ENCODE measurements at regions not wholly inside any gene's neighbourhood (a gene's known extent, or its start where the extent isn't known, plus 50 kb on each side); places are given as distances from the start of the nearest gene placed in this dataset.
A peak's percentile ranks its signal among the peaks of the same experiment; 100 is the strongest.

DNA sequence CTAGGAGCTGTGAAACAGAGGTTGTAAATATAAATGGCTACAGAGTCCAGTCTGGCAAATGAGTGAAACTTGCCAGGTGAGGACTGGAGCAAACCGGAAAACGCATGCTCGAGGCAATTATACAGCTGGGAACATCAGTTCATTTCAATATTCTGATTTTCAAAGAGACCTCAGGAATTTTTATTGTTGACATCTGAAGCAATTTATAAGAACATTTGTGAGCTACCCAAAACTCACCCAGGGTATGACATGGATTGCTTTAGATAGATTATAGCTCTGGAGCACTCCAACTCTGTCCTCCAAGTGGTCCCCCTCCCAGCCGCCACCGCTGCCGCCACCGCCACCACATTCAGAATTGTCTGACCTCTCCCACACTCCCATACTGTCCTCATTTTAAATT lies 84.6 kb upstream of the GRAMD2B start:
- no peaks in the 10 kb centered on the region for H3K36me3 ChIP-seq (ENCODE audit: control insufficient read depth, insufficient read depth, low read length)
- no peak overlapping the region for H3K9ac ChIP-seq (ENCODE audit: low read length)
- H3K27ac ChIP-seq (ENCODE audit: low read depth, low read length) = no peak overlapping the region
- no peaks in the 10 kb centered on the region for H3K9me3 ChIP-seq (ENCODE audit: control insufficient read depth, insufficient read depth, low read depth, low read length)
- H3K4me3 ChIP-seq (ENCODE audit: low read depth, low read length) = no peak overlapping the region
- no peaks in the 10 kb centered on the region for H3K27me3 ChIP-seq (ENCODE audit: control insufficient read depth, insufficient read depth, low read length)
- H3K4me1 ChIP-seq (ENCODE audit: control insufficient read depth, insufficient read depth, low read length) = peaks cover 7% of the 10 kb centered on the region; the same call in 1 of the 2 replicates

DNA sequence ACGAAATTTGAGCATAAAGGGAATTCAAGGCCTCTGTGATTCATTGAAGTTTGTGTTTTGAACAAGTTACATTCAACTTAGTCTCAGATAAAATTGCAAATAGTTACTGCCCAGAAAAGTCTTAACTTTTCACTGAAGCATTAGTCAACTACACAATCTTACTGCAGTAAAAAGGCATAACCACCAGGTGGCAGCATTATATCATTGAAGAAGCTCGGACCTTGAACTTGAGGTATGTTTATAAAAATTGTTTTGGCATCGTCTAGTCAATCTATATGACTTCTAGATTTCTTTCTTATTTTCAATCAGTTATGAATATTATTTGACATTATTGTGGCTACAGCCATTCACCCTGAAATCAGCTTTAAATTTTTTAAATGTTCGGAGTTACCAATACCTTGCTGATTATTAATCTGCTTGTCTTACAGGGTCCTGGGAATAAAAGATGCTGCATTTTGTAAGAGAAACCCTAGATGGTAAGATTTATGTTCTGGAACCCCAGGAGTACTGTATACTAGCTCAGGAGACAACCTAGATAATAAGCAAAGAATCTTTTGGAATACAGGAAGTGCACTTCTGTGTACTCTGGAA lies 83.9 kb upstream of the GRAMD2B start:
- Histone ChIP-seq H3K36me3 (ENCODE audit: control insufficient read depth, insufficient read depth, low read length) (no peaks in the 10 kb centered on the region), H3K27me3 (ENCODE audit: control insufficient read depth, insufficient read depth, low read length) (no peaks in the 10 kb centered on the region), H3K9me3 (ENCODE audit: control insufficient read depth, insufficient read depth, low read depth, low read length) (no peaks in the 10 kb centered on the region), H3K4me1 (ENCODE audit: control insufficient read depth, insufficient read depth, low read length) (peaks cover 7% of the 10 kb centered on the region; the same call in 1 of the 2 replicates), H3K9ac (ENCODE audit: low read length) (no peak overlapping the region), H3K27ac (ENCODE audit: low read depth, low read length) (no peak overlapping the region), H3K4me3 (ENCODE audit: low read depth, low read length) (no peak overlapping the region)

DNA sequence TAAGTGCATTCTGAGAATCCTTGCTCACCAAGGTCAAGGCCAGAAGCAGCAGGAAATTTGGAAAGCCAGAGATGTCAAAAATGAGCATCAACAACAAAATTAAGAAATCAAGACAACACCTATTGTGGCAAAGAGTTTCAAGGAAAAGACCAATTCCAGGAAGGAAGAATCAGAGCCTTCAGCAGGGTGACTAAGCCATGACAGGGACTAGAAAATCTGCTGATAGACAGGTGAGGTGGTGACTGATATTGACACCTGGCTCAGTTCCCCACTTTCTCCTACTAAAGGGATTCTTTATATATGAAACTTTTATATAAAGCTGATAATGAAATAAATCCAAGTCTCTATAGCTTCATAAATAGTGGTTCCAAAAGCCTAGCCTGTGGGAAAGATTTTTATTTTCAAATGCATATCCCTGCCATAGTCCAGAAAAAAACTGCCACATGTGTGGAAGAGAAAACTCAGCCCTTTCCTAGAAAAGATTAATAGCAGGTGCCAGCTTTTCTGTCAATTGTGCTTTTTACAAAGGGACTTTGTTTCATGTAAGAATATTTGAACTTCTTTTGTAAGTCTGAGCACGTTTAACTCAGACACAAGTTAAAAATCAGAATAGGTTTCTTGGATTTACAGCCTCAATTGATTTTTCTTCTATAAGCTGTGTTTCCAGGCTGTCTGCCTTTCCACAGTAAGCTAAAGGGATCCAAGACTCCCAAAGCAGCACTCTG lies 81.1 kb upstream of the GRAMD2B start:
- H3K9ac ChIP-seq (ENCODE audit: low read length) = no peak overlapping the region
- no peaks in the 10 kb centered on the region for H3K9me3 ChIP-seq (ENCODE audit: control insufficient read depth, insufficient read depth, low read depth, low read length)
- H3K27ac ChIP-seq (ENCODE audit: low read depth, low read length) = no peak overlapping the region
- H3K36me3 ChIP-seq (ENCODE audit: control insufficient read depth, insufficient read depth, low read length) = no peaks in the 10 kb centered on the region
- H3K4me1 ChIP-seq (ENCODE audit: control insufficient read depth, insufficient read depth, low read length) = peaks cover 4% of the 10 kb centered on the region; the same call in 1 of the 2 replicates
- H3K27me3 ChIP-seq (ENCODE audit: control insufficient read depth, insufficient read depth, low read length) = no peaks in the 10 kb centered on the region
- H3K4me3 ChIP-seq (ENCODE audit: low read depth, low read length) = no peak overlapping the region

DNA sequence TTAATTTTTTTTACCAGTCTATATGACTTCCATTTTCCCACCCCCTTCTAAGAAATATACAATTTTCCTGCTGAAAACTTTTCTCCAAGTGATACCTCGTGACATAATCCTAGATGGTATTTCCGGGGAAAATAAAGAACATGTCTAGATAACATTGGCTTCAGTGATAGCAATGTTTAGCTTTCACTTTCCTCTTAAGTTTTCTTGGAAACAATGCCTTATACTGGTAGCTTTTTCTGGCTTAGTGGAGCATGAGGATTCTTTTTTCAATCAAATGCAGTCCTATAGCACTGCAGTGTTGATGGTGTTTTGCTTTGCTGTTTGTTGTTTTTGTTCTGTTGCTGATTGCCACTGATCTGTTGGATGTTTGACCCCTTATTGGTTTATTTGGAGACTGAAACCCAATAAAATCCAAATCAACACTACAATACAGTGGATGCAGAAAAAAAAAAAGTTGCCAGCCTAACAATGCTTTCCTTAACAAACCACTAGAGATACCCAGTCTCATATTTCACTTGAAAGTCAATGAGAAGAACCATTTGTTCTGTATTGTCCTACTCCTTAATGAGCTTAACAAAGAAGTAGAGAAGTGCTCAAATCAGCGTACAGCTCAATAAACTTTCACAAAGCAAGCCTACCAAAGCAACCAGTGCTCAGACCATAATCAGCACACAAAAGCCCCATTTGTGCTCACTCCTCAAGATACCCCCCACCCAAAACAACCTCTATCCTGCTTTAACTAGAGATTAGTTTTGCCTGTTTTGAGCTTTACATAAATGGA lies 74.2 kb upstream of the GRAMD2B start:
- H3K4me1 ChIP-seq (ENCODE audit: control insufficient read depth, insufficient read depth, low read length) = peaks cover 21% of the 10 kb centered on the region
- H3K9ac ChIP-seq (ENCODE audit: low read length) = no peak overlapping the region
- H3K27ac ChIP-seq (ENCODE audit: low read depth, low read length) = no peak overlapping the region
- peak overlapping the region; percentile 2; the same call in 1 of the 2 replicates for H3K4me3 ChIP-seq (ENCODE audit: low read depth, low read length)
- no peaks in the 10 kb centered on the region for H3K36me3 ChIP-seq (ENCODE audit: control insufficient read depth, insufficient read depth, low read length)
- no peaks in the 10 kb centered on the region for H3K27me3 ChIP-seq (ENCODE audit: control insufficient read depth, insufficient read depth, low read length)
- no peaks in the 10 kb centered on the region for H3K9me3 ChIP-seq (ENCODE audit: control insufficient read depth, insufficient read depth, low read depth, low read length)

DNA sequence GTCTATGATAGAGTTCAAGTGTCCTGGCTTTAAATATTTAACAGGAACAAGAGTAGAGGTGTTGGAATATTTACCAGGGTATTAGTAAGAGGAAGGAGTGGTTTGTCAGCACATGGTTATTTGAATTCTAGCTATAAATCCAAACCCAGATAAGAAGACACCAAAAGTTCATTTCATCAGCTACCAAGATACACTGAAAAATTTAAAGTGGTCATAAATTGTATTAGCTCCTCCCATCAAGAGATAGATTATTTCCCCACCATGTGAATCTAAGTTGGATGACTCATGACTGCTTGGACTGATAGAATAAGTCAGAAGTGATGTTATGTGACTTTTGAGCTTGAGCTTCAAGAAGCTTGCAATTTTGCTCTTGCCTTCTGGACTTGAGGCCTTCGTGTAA lies 72.1 kb upstream of the GRAMD2B start:
- Histone ChIP-seq H3K27ac (ENCODE audit: low read depth, low read length) (no peak overlapping the region), H3K9ac (ENCODE audit: low read length) (no peak overlapping the region)

DNA sequence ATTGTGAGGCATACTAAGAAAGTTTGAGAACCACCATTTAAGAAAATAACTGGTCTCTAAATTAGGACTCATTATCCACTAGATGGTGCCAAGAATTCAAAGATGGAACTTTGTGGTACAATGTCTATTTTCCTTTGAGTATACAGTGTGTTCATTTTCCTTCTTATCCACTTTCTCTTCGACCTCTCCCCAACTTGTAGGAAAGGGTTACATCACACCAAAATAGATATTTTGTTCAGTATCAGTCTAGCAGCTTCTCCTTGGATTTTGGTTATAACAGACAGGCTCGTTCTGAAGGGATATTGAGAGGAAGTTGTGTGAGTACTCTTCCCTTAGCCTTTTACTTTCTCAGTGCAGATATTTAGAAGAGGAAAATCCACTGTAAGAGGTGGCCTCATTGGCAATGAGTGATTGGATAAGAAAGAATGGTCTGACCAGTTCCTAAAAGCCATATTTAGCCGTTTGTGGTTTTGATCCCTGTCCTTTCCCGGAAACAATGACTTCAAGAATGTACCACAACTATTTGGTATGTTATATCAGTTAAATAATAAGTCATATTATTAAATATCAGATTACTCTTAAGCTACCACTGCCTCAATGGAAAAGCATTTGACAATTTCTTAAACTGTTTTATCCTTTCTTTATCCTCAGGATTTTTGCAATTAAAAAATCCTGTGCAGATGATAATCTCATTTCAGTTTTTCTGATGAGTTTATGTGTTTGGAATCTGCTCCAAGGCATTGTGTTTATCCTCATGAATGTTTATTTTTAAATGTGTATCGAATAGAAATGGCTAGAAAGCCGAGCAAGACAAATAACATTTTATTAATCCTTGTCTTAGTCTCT lies 69.0 kb upstream of the GRAMD2B start:
- peaks cover 9% of the 10 kb centered on the region for H3K4me1 ChIP-seq (ENCODE audit: control insufficient read depth, insufficient read depth, low read length)
- H3K9ac ChIP-seq (ENCODE audit: low read length) = no peak overlapping the region
- no peaks in the 10 kb centered on the region for H3K36me3 ChIP-seq (ENCODE audit: control insufficient read depth, insufficient read depth, low read length)
- no peak overlapping the region for H3K27ac ChIP-seq (ENCODE audit: low read depth, low read length)
- no peak overlapping the region for H3K4me3 ChIP-seq (ENCODE audit: low read depth, low read length)
- H3K27me3 ChIP-seq (ENCODE audit: control insufficient read depth, insufficient read depth, low read length) = no peaks in the 10 kb centered on the region
- H3K9me3 ChIP-seq (ENCODE audit: control insufficient read depth, insufficient read depth, low read depth, low read length) = no peaks in the 10 kb centered on the region

More for the DNA sequence above, 72.1 kb upstream of the GRAMD2B start:
- Histone ChIP-seq H3K4me1 (ENCODE audit: control insufficient read depth, insufficient read depth, low read length) (peaks cover 21% of the 10 kb centered on the region), H3K36me3 (ENCODE audit: control insufficient read depth, insufficient read depth, low read length) (no peaks in the 10 kb centered on the region), H3K27me3 (ENCODE audit: control insufficient read depth, insufficient read depth, low read length) (no peaks in the 10 kb centered on the region), H3K4me3 (ENCODE audit: low read depth, low read length) (no peak overlapping the region), H3K9me3 (ENCODE audit: control insufficient read depth, insufficient read depth, low read depth, low read length) (no peaks in the 10 kb centered on the region)

DNA sequence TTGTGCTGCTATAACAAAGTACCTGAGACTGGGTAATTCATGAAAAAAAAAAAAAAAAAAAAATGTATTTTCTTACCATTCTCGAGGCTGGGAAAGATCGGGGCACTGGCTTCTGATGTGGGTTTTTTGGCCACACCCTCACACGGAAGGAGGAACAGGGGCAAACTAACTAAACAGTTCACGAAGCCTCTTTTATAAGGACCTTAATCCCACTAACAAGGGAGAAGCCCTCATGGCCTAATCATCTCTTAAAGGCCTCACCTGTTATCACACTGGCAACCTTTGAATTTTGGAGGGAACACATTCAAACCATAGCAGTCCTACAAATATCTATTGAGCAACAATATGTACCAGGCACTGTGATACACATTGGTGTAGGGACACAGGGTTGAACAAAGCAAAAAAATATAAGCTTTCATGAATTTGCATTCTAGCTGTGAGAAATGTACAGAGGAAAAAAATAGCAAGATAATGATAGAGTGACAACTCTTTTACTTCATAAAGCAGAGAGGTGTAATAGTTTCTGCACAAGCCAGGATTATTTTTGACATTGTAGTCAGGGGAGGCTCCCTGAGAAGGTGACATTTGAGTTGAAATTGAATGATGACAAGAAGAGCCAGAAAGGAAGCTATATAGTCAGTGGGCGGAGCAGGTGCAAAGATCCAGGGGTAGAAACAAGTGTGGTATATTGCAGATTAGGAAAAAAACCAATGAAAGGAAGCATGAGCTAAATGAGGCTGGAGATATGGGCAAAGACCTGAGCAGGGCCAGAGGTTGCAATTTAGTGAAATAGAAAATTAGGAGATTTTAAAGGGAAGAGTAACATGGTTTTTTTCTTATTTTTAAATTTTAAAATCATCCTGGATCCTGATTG lies 68.1 kb upstream of the GRAMD2B start:
- Histone ChIP-seq H3K4me1 (ENCODE audit: control insufficient read depth, insufficient read depth, low read length) (peaks cover under 1% of the 10 kb centered on the region; the same call in 1 of the 2 replicates), H3K27ac (ENCODE audit: low read depth, low read length) (no peak overlapping the region), H3K36me3 (ENCODE audit: control insufficient read depth, insufficient read depth, low read length) (no peaks in the 10 kb centered on the region), H3K9ac (ENCODE audit: low read length) (no peak overlapping the region), H3K27me3 (ENCODE audit: control insufficient read depth, insufficient read depth, low read length) (no peaks in the 10 kb centered on the region), H3K4me3 (ENCODE audit: low read depth, low read length) (no peak overlapping the region), H3K9me3 (ENCODE audit: control insufficient read depth, insufficient read depth, low read depth, low read length) (no peaks in the 10 kb centered on the region)

DNA sequence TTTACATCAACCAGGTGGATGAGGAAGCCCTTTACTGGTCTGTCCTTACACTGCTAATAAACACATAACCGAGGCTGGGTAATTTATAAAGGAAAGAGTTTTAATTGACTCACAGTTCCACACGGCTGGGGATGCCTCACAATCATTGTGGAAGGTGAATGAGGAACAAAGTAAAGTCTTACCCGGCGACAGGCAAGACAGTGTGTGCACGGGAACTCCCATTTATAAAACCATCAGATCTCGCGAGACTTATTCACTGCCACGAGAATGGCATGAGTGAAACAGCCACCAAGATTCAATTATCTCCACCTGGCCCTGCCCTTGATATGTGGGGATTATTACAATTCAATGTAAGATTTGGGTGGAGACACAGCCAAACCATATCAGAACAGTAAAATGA lies 67.3 kb upstream of the GRAMD2B start:
- Histone ChIP-seq H3K27me3 (ENCODE audit: control insufficient read depth, insufficient read depth, low read length) (no peaks in the 10 kb centered on the region), H3K4me1 (ENCODE audit: control insufficient read depth, insufficient read depth, low read length) (no peaks in the 10 kb centered on the region), H3K27ac (ENCODE audit: low read depth, low read length) (no peak overlapping the region)

DNA sequence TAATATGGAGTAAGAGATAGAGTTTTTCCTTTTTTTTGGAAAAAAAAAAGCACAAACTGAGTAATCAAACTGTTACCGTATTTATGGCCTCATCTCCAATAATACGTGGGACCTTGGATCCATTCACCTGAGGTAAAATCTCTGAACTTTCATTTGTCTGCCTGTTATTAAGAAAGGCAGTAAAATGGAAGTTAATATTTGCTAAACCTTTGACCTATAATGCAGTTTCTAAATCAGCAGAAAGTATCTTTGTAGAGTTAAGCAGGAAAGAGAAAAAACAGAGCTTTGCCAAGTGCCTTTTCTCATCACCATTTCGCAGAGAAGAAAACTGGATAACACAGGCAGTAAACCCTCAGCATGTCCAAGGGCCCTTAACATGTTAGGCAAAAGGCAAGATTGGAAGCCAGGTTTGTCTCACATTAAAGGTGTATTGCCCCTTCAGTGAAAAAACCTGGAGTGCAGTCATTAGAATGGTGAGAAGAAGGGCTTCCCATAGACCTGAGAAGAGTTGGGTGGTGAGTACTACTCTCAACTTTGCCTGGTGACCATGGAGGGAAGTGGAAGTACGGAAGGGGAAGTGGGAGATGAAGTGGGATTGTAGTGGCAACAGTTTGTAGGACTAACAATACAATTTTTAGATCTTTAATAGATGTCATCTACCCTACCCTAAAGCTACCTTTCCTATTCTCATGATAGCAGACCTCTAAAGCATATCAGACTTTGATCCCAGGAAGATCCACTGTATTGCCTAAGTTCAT lies 65.4 kb upstream of the GRAMD2B start:
- no peaks in the 10 kb centered on the region for H3K9me3 ChIP-seq (ENCODE audit: control insufficient read depth, insufficient read depth, low read depth, low read length)
- H3K27ac ChIP-seq (ENCODE audit: low read depth, low read length) = no peak overlapping the region
- H3K4me3 ChIP-seq (ENCODE audit: low read depth, low read length) = no peak overlapping the region
- H3K9ac ChIP-seq (ENCODE audit: low read length) = no peak overlapping the region
- no peaks in the 10 kb centered on the region for H3K36me3 ChIP-seq (ENCODE audit: control insufficient read depth, insufficient read depth, low read length)
- H3K27me3 ChIP-seq (ENCODE audit: control insufficient read depth, insufficient read depth, low read length) = no peaks in the 10 kb centered on the region
- H3K4me1 ChIP-seq (ENCODE audit: control insufficient read depth, insufficient read depth, low read length) = no peaks in the 10 kb centered on the region

More for the DNA sequence above, 67.3 kb upstream of the GRAMD2B start:
- Histone ChIP-seq H3K9me3 (ENCODE audit: control insufficient read depth, insufficient read depth, low read depth, low read length) (no peaks in the 10 kb centered on the region), H3K36me3 (ENCODE audit: control insufficient read depth, insufficient read depth, low read length) (no peaks in the 10 kb centered on the region), H3K4me3 (ENCODE audit: low read depth, low read length) (no peak overlapping the region), H3K9ac (ENCODE audit: low read length) (no peak overlapping the region)

All from HUES6 (cell line).